Colonic mucosa (tissue), 4 donors: ENCODE measurements at regions not wholly inside any gene's neighbourhood (a gene's known extent, or its start where the extent isn't known, plus 50 kb on each side); places are given as distances from the start of the nearest gene placed in this dataset.

Source experiments
- DNase-seq: peaks from one replicate; pipeline ENCODE4 v3.0.0-alpha.2; 2020
- H3K27ac ChIP-seq: fragments of 200-600 bp; one replicate; pipeline ENCODE4 v1.8.0; 2021
- H3K27me3 ChIP-seq: fragments of 200-600 bp; one replicate; pipeline ENCODE4 v1.8.0; 2021
- H3K36me3 ChIP-seq: fragments of 200-600 bp; one replicate; pipeline ENCODE4 v1.8.0; 2021
- H3K4me1 ChIP-seq: fragments of 200-600 bp; one replicate; pipeline ENCODE4 v1.8.0; 2021; ENCODE audit warnings: mild to moderate bottlenecking
- H3K4me3 ChIP-seq: fragments of 200-600 bp; one replicate; pipeline ENCODE4 v1.8.0; 2021
- H3K9ac ChIP-seq, 2 donors: one replicate each; pipeline ENCODE4 v1.7.0; 2013; ENCODE audit warnings: control low read depth in 2 of 2, low read depth in 2 of 2, low read length in 2 of 2
- H3K9me3 ChIP-seq: fragments of 200-600 bp; one replicate; pipeline ENCODE4 v1.8.0; 2021
- CTCF ChIP-seq: fragments of 200-600 bp; IDR thresholded peaks from one replicate; pipeline ENCODE4 v1.8.0; 2022; ENCODE audit warnings: antibody characterized with exemption, mild to moderate bottlenecking
- intact Hi-C: fragments of 100-400 bp; cut with DNase I; formaldehyde crosslinking; loops from one replicate; pipeline ENCODE4 v1.14.1; 2022
- donor health status: healthy.
- donor health status: DM: no; HTN: no; CAD: no.
- donor health status: DM: no; HTN: no; CAD: no.

GRCh38 chr10:4057021-4057420, 272.0 kb upstream of the KLF6 start:
- Histone ChIP-seq H3K9me3 (no peaks in the 10 kb centered on the region), H3K4me1 (no peaks in the 10 kb centered on the region), H3K36me3 (no peaks in the 10 kb centered on the region), H3K9ac (no peak overlapping the region), H3K4me3 (no peak overlapping the region), H3K27ac (no peak overlapping the region), H3K27me3 (no peaks in the 10 kb centered on the region)
- intact Hi-C loops, result no loop called here
- no peak for DNase-seq
- TF ChIP-seq CTCF, result no peak

GRCh38 chr10:4054656-4055435, 269.8 kb upstream of the KLF6 start:
- no peak overlapping the region for H3K9ac ChIP-seq
- no peaks in the 10 kb centered on the region for H3K36me3 ChIP-seq
- no peaks in the 10 kb centered on the region for H3K9me3 ChIP-seq
- no peaks in the 10 kb centered on the region for H3K4me1 ChIP-seq
- H3K27ac ChIP-seq, result no peak overlapping the region
- H3K27me3 ChIP-seq, result no peaks in the 10 kb centered on the region
- H3K4me3 ChIP-seq, result no peak overlapping the region
- intact Hi-C loops, result no loop called here
- TF ChIP-seq CTCF, result no peak
- no peak for DNase-seq

GRCh38 chr10:4053940-4054339, 268.9 kb upstream of the KLF6 start:
- no peak overlapping the region for H3K4me3 ChIP-seq
- no peaks in the 10 kb centered on the region for H3K27me3 ChIP-seq
- H3K4me1 ChIP-seq, result no peaks in the 10 kb centered on the region
- no peak for TF ChIP-seq CTCF
- no peak overlapping the region for H3K9ac ChIP-seq
- no peaks in the 10 kb centered on the region for H3K36me3 ChIP-seq
- no peak for DNase-seq
- intact Hi-C loops, result no loop called here
- H3K27ac ChIP-seq, result no peak overlapping the region
- H3K9me3 ChIP-seq, result no peaks in the 10 kb centered on the region

GRCh38 chr10:4051641-4052151, 266.7 kb upstream of the KLF6 start:
- no peak overlapping the region for H3K4me3 ChIP-seq
- intact Hi-C loops, result no loop called here
- TF ChIP-seq CTCF, result no peak

GRCh38 chr10:4051011-4051640, 266.1 kb upstream of the KLF6 start:
- H3K4me1 ChIP-seq, result no peaks in the 10 kb centered on the region
- no peak overlapping the region for H3K4me3 ChIP-seq

More at GRCh38 chr10:4051641-4052151, 266.7 kb upstream of the KLF6 start:
- Histone ChIP-seq H3K4me1 (no peaks in the 10 kb centered on the region), H3K27ac (peak overlapping the region; percentile 7), H3K36me3 (no peaks in the 10 kb centered on the region), H3K9me3 (no peaks in the 10 kb centered on the region), H3K9ac (no peak overlapping the region), H3K27me3 (no peaks in the 10 kb centered on the region)
- no peak for DNase-seq

More at GRCh38 chr10:4051011-4051640, 266.1 kb upstream of the KLF6 start:
- TF ChIP-seq CTCF, result no peak
- DNase-seq, result no peak
- H3K36me3 ChIP-seq, result no peaks in the 10 kb centered on the region
- intact Hi-C loops, result no loop called here
- peak overlapping the region; percentile 7 for H3K27ac ChIP-seq
- no peaks in the 10 kb centered on the region for H3K27me3 ChIP-seq
- no peaks in the 10 kb centered on the region for H3K9me3 ChIP-seq
- H3K9ac ChIP-seq, result peak overlapping the region in 1 of 2 donors; percentile 36
